ENCODE measurements at regions not wholly inside any gene's neighbourhood (a gene's known extent, or its start where the extent isn't known, plus 50 kb on each side); places are given as distances from the start of the nearest gene placed in this dataset.
A peak's percentile ranks its signal among the peaks of the same experiment; 100 is the strongest.

DNA sequence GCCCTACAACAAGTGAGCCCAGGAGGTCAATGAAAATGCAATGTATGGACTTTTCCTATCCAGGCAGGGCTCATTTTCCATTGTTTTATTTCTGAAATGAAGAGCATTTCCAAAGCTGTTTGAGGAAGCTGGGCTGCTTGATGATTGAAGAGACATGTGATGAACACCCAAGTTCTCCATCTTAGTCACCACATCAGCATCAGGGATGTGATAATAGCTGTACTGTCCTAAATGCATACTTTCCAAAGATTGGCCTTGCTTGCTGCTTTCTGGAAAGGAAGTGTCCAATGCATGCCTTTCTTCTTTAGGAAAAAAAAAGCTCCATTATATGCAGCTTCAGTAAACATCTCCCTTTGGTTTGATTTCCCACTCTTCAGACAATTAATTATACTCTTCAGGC, 425.9 kb upstream of the RUNX1 start:
- Histone ChIP-seq H3K27me3 (ENCODE audit: insufficient read depth, poor library complexity, severe bottlenecking) (no peaks in the 10 kb centered on the region), H3K4me3 (replicated peaks; ENCODE audit: insufficient read depth, low read length) (no peak overlapping the region), H3K27ac (replicated peaks) (no peak overlapping the region)
- no peak for TF ChIP-seq REST (IDR thresholded peaks at IDR 0.05; ENCODE audit: insufficient replicate concordance, low read depth)
- TF ChIP-seq CTCF (IDR thresholded peaks at IDR 0.05; ENCODE audit: insufficient read depth, low read length): no peak
- no peak for TF ChIP-seq POLR2AphosphoS5 (IDR thresholded peaks at IDR 0.05; ENCODE audit: low read depth)
- no peak for TF ChIP-seq SPI1 (IDR thresholded peaks at IDR 0.05; ENCODE audit: borderline replicate concordance, low read depth)
- no peak for TF ChIP-seq GABPA (IDR thresholded peaks at IDR 0.05; ENCODE audit: low read depth)
- DNase-seq (ENCODE audit: low read depth in 1 of 2, low spot score in 1 of 2): peak in 1 of 2 experiments; percentile 11

GRCh38 chr21:35473496-35473895, 424.4 kb upstream of the RUNX1 start:
- Histone ChIP-seq H3K27ac (replicated peaks) (no peak overlapping the region), H3K4me3 (replicated peaks; ENCODE audit: insufficient read depth, low read length) (no peak overlapping the region), H3K27me3 (ENCODE audit: insufficient read depth, poor library complexity, severe bottlenecking) (no peaks in the 10 kb centered on the region)
- TF ChIP-seq SPI1 (IDR thresholded peaks at IDR 0.05; ENCODE audit: borderline replicate concordance, low read depth) (no peak), REST (IDR thresholded peaks at IDR 0.05; ENCODE audit: insufficient replicate concordance, low read depth) (no peak), GABPA (IDR thresholded peaks at IDR 0.05; ENCODE audit: low read depth) (no peak), POLR2AphosphoS5 (IDR thresholded peaks at IDR 0.05; ENCODE audit: low read depth) (no peak), CTCF (IDR thresholded peaks at IDR 0.05; ENCODE audit: insufficient read depth, low read length) (no peak)
- DNase-seq (ENCODE audit: low read depth in 1 of 2, low spot score in 1 of 2): no peak

DNA sequence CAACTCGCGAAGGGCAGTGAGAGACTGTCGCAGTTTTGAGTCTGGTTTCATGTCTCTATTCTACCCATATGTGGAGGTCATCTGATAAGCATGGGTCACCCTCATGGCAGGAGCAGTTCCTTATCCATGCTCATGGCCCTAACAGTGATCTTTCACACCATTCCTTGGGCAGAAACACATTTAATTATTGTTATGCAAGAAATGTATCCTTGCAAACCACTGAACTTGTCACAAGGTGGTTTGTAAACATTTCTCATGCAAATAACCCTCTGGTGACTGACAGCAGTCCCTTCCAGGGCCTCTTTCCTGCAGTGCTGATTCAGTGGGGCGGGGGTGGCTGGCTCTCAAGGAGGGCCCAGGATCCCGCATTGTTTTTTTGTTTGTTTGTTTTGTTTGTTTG, 421.4 kb upstream of the RUNX1 start:
- no peak for TF ChIP-seq POLR2AphosphoS5 (IDR thresholded peaks at IDR 0.05; ENCODE audit: low read depth)
- no peak for TF ChIP-seq GABPA (IDR thresholded peaks at IDR 0.05; ENCODE audit: low read depth)
- no peak for TF ChIP-seq REST (IDR thresholded peaks at IDR 0.05; ENCODE audit: insufficient replicate concordance, low read depth)
- TF ChIP-seq SPI1 (IDR thresholded peaks at IDR 0.05; ENCODE audit: borderline replicate concordance, low read depth): no peak
- TF ChIP-seq CTCF (IDR thresholded peaks at IDR 0.05; ENCODE audit: insufficient read depth, low read length): no peak
- no peaks in the 10 kb centered on the region for H3K27me3 ChIP-seq (ENCODE audit: insufficient read depth, poor library complexity, severe bottlenecking)
- no peak overlapping the region for H3K27ac ChIP-seq (replicated peaks)
- H3K4me3 ChIP-seq (replicated peaks; ENCODE audit: insufficient read depth, low read length): no peak overlapping the region
- DNase-seq (ENCODE audit: low read depth in 1 of 2, low spot score in 1 of 2): no peak

Measured in HL-60 (cell line).